ENCODE measurements at regions not wholly inside any gene's neighbourhood (a gene's known extent, or its start where the extent isn't known, plus 50 kb on each side); places are given as distances from the start of the nearest gene placed in this dataset.
"Not testable (repeated sequence)": the region's sequence is repeated elsewhere in the genome, so short reads cannot be mapped to it uniquely, and the experiment has no call there.

GRCh38 chr11:71332447-71332846, 80.1 kb upstream of the SHANK2 start:
- no peak for DNase-seq (ENCODE audit: low read depth, low spot score)

- DNase-seq (ENCODE audit: low read depth, low spot score) = no peak
These were observed 79.7 kb upstream of the SHANK2 start for GRCh38 chr11:71332046-71332445.

- DNase-seq (ENCODE audit: low read depth, low spot score) = no peak
These were observed 79.3 kb upstream of the SHANK2 start for GRCh38 chr11:71331631-71332030.

GRCh38 chr11:71330996-71331395, 78.6 kb upstream of the SHANK2 start:
- no peak for DNase-seq (ENCODE audit: low read depth, low spot score)

- no peak for DNase-seq (ENCODE audit: low read depth, low spot score)
These were observed 78.0 kb upstream of the SHANK2 start for GRCh38 chr11:71330349-71330748.

- DNase-seq (ENCODE audit: low read depth, low spot score) = no peak
These were observed 77.4 kb upstream of the SHANK2 start for GRCh38 chr11:71329786-71330185.

- DNase-seq (ENCODE audit: low read depth, low spot score) = no peak
These were observed 76.8 kb upstream of the SHANK2 start for GRCh38 chr11:71329165-71329510.

- DNase-seq (ENCODE audit: low read depth, low spot score) = no peak
These were observed 75.0 kb upstream of the SHANK2 start for GRCh38 chr11:71327156-71328085.

GRCh38 chr11:71326328-71326940, 74.1 kb upstream of the SHANK2 start:
- no peak for DNase-seq (ENCODE audit: low read depth, low spot score)

GRCh38 chr11:71325418-71326327, 73.3 kb upstream of the SHANK2 start:
- no peak for DNase-seq (ENCODE audit: low read depth, low spot score)

GRCh38 chr11:71324788-71325417, 72.5 kb upstream of the SHANK2 start:
- DNase-seq (ENCODE audit: low read depth, low spot score) = no peak

- no peak for DNase-seq (ENCODE audit: low read depth, low spot score)
These were observed 71.6 kb upstream of the SHANK2 start for GRCh38 chr11:71323876-71324526.

GRCh38 chr11:71322861-71323582, 70.6 kb upstream of the SHANK2 start:
- DNase-seq (ENCODE audit: low read depth, low spot score) = no peak

GRCh38 chr11:71322192-71322735, 69.9 kb upstream of the SHANK2 start:
- no peak for DNase-seq (ENCODE audit: low read depth, low spot score)

- DNase-seq (ENCODE audit: low read depth, low spot score) = no peak
These were observed 69.2 kb upstream of the SHANK2 start for GRCh38 chr11:71321433-71322191.

GRCh38 chr11:71316701-71317100, 64.3 kb upstream of the SHANK2 start:
- DNase-seq (ENCODE audit: low read depth, low spot score) = no peak

- not testable (repeated sequence) for DNase-seq (ENCODE audit: low read depth, low spot score)
These were observed 60.2 kb upstream of the SHANK2 start for GRCh38 chr11:71312616-71313015.

GRCh38 chr11:71311928-71312510, 59.6 kb upstream of the SHANK2 start:
- DNase-seq (ENCODE audit: low read depth, low spot score) = no peak

Data from ELF-1 (cell line).